K562 (cell line): ENCODE measurements at regions not wholly inside any gene's neighbourhood (a gene's known extent, or its start where the extent isn't known, plus 50 kb on each side); places are given as distances from the start of the nearest gene placed in this dataset.

ENCODE experiments used
- CBX8 ChIP-seq: fragments of 200-600 bp; sonication (generic); IDR thresholded peaks from 2 replicates; pipeline ENCODE4 v1.6.1; 2012; ENCODE audit warnings: borderline replicate concordance, mixed run types, low read depth, mild to moderate bottlenecking, moderate library complexity, mixed read lengths, low read length, control low read depth, inconsistent platforms; ENCODE audit not compliant: poor library complexity, severe bottlenecking; ENCODE audit errors: extremely low read depth
- CREM ChIP-seq: IDR thresholded peaks from 2 replicates; pipeline ENCODE4 v1.6.1; 2014; ENCODE audit warnings: antibody characterized with exemption, low read depth
- CTCF ChIP-seq, 3 experiments: IDR thresholded peaks in 2 of 3; conservative IDR thresholded peaks in 1 of 3; 2 replicates each; pipeline ENCODE4 v1.5.1; 2011 to 2012; ENCODE audit warnings: low read length in 3 of 3, mild to moderate bottlenecking in 3 of 3, control low read depth in 2 of 3, improper control_type of control experiment in 1 of 3, inconsistent platforms in 1 of 3, low read depth in 1 of 3, mixed read lengths in 1 of 3, moderate library complexity in 1 of 3; ENCODE audit not compliant: insufficient read depth in 2 of 3
- FOXJ3 ChIP-seq: sonication (generic); formaldehyde crosslinking; IDR thresholded peaks from 2 replicates; pipeline ENCODE4 v1.4.0; 2020; ENCODE audit warnings: mild to moderate bottlenecking, missing genetic modification reagents
- JUND ChIP-seq, 2 experiments: IDR thresholded peaks; 2 replicates in 1 of 2; 3 replicates in 1 of 2; pipeline ENCODE4 v1.6.1; 2011; ENCODE audit warnings: borderline replicate concordance in 2 of 2, low read depth in 2 of 2, low read length in 2 of 2, improper control_type of control experiment in 1 of 2, missing biosample characterization in 1 of 2, missing genetic modification characterization in 1 of 2, missing genetic modification reagents in 1 of 2
- MAFK ChIP-seq: IDR thresholded peaks from 2 replicates; pipeline ENCODE4 v1.6.1; 2011; ENCODE audit warnings: low read length, improper control_type of control experiment
- NKRF ChIP-seq: fragments of 450-650 bp; IDR thresholded peaks from 2 replicates; pipeline ENCODE4 v1.6.1; 2016; ENCODE audit warnings: borderline replicate concordance
- POLR2AphosphoS2 ChIP-seq: IDR thresholded peaks from 2 replicates; pipeline ENCODE4 v1.6.1; 2012; ENCODE audit warnings: low read length, improper control_type of control experiment
- TAF15 ChIP-seq: fragments of 200-400 bp; formaldehyde crosslinking; IDR thresholded peaks from 2 replicates; pipeline ENCODE4 v1.6.1; 2017; ENCODE audit warnings: mild to moderate bottlenecking, low read depth, low read length, moderate library complexity
- USF2 ChIP-seq: sonication (generic); formaldehyde crosslinking; IDR thresholded peaks from 2 replicates; pipeline ENCODE4 v1.5.0; 2020; ENCODE audit warnings: missing genetic modification reagents

- TF ChIP-seq POLR2AphosphoS2: no peak
- TF ChIP-seq USF2: no peak
- no peak for TF ChIP-seq CREM
- no peak for TF ChIP-seq MAFK
- TF ChIP-seq CTCF (IDR thresholded peaks at IDR 0.05 in 2 of 3, conservative IDR thresholded peaks at IDR 0.05 in 1 of 3; ENCODE audit: insufficient read depth in 2 of 3, low read depth in 1 of 3, low read length in 3 of 3): no peak
- no peak for TF ChIP-seq JUND (IDR thresholded peaks at IDR 0.05; ENCODE audit: borderline replicate concordance, low read depth, low read length)
- no peak for TF ChIP-seq JUND (tag; IDR thresholded peaks at IDR 0.05; ENCODE audit: borderline replicate concordance, low read depth, low read length)
- no peak for TF ChIP-seq FOXJ3
- TF ChIP-seq CBX8: no peak
- TF ChIP-seq NKRF: no peak
- no peak for TF ChIP-seq TAF15
These were observed 633.5 kb upstream of the CADM1 start for GRCh38 chr11:116137753-116138152.
